ENCODE measurements at regions not wholly inside any gene's neighbourhood (a gene's known extent, or its start where the extent isn't known, plus 50 kb on each side); places are given as distances from the start of the nearest gene placed in this dataset.

GRCh38 chr18:40473221-40474029 is 1481.6 kb upstream of the PIK3C3 start:
- no peak for DNase-seq

- DNase-seq = no peak
These were observed 1484.3 kb upstream of the PIK3C3 start for GRCh38 chr18:40470723-40471122.

GRCh38 chr18:40469851-40470250 is 1485.2 kb upstream of the PIK3C3 start:
- no peak for DNase-seq

GRCh38 chr18:40469316-40469715 is 1485.7 kb upstream of the PIK3C3 start:
- DNase-seq = no peak

DNA sequence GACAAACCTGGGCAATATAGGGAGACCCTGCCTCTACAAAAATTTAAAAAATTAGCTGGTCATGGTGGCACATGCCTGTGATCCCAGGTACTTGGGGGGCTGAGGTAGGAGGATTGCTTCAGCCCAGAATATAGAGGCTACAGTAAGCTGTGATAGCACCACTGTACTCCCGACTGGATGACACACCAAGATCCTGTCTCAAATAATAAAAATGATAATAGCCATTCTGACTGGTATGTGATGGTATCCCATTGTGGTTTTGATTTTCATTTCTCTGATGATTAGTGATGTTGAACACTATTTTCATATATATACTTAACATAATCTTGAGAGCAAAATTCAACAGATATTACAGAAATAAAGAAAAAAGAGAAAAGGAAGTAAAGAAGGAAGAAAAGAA is 1491.0 kb upstream of the PIK3C3 start:
- DNase-seq = no peak

GRCh38 chr18:40453903-40454302 is 1501.1 kb upstream of the PIK3C3 start:
- DNase-seq = no peak

DNA sequence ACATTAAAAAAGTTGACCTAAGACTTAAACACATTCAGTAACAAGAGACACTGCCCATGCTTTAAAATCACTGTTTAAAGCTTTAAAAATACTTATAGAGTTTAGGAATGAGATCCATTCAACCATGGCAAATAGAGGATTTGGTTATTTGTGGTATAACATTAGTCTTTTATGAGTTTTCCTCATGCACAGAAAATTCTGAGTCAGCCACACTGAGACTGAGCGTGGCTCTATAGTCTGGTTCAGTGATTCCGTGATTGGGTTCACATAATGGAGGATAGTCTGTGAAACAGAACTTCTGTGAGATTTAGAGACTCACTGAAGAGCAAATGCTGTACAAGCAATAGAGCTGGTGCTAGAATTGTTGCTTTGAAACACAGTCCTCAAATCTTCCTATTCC is 1502.4 kb upstream of the PIK3C3 start:
- no peak for DNase-seq

GRCh38 chr18:40450751-40451150 is 1504.3 kb upstream of the PIK3C3 start:
- DNase-seq = no peak

DNA sequence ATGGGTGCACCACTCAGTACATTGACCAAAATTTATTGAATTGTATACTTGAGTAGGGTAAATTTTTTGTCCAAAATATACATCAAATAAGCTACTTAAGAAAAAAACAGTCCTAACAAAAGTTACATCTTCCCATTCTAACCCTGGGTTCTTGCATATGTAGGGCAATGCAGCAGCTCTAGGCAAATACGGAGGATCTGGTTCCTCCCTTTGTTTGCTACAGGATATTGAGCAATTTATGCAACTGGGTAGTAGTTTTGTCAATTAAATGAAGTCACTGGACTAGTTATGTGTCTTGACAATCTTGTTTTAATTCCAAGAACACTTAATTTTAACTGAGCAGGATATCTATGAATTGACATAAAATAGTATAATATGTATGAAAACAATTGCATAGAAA is 1507.2 kb upstream of the PIK3C3 start:
- no peak for DNase-seq

GRCh38 chr18:40440088-40440487 is 1514.9 kb upstream of the PIK3C3 start:
- DNase-seq = no peak

DNA sequence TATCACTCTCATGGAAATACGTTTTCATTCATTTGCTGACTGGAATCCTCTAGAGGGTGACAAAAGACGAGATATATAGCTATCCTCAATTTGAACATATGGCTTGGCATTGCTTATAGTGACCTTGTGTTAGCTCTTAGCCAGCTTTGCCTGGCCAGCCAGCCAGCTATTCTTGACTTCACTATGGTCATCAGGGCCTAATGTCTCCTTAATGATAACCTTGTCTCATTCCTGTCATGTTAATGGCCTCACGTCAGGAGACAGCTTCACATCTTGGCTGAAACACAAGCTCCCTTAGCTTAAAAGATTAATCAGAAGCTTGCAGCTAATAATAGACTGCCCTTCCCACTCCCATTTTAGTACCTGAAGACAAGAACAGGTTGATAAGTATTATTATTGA is 1517.5 kb upstream of the PIK3C3 start:
- DNase-seq = no peak

GRCh38 chr18:40431071-40431985 is 1523.7 kb upstream of the PIK3C3 start:
- peak; percentile 53 for DNase-seq

DNA sequence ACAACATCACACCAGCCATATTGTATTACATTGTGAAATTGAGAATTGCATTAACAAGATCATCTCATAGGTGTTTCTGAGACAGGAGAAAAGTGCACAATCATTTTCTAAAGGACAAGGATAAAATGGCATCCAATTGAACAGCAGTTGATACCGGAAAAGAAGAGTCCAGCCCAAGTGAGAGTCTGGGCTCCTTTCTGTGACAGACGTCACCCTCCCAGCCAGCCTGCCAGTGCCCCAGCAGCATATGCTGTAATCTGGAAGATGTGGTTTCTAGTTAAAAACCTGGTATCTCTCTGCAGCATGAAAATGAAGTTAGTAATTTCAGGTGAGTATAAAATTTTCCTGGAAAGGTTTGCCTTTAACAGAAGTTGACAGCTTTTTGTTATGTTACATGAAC is 1531.7 kb upstream of the PIK3C3 start:
- DNase-seq = no peak

- no peak for DNase-seq
These were observed 1534.4 kb upstream of the PIK3C3 start for GRCh38 chr18:40420675-40421074.

- DNase-seq = no peak
These were observed 1537.5 kb upstream of the PIK3C3 start for GRCh38 chr18:40417501-40417900.

DNA sequence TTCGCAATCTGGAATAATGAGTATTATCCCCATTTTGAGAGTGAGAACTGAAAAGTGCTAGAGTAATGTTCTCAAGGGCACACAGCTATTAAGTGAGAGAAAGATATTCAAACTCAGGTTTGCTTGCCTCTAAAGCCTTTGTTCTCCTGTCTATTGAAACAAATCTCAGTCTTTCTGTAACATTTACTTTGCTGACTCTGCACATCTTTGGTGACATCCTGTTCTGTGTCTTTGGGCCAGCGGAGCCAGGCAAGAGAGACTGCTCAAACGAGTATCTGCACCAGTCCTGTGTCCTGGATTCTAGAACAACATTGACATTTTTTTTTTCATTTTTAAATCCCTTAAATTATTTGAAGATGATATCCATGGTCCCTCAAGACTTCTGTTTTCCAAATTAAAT is 1539.2 kb upstream of the PIK3C3 start:
- no peak for DNase-seq

DNA sequence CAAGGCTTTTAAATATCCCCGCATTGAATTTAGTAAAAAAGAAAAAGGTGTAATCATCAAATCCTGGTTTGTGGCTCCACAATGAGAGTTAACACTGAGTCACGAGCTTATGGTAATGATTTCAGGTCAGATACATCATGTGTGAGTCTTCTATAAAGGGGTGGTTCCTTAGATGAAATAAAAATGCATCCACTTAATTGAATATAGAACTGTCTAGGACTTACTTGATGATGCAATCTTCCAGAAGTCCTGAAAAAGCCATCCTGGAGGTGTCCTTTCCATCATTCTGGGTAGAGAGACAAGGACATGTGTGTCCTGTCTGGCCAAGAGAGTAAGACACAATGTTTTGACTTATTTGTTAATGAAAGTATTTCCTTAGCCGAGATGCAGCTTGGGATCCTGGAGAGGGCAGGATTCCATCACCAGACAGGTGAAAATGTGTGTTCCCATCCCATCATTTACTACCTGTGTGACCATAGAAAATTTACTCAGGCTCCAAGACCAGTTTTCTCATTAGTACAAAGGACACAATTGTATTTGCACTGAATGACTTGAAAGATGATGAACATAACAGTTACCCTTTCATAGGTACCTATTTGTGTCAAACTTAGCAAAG is 1539.8 kb upstream of the PIK3C3 start:
- DNase-seq = no peak

GRCh38 chr18:40414155-40414754 is 1540.8 kb upstream of the PIK3C3 start:
- peak; percentile 58 for DNase-seq

DNA sequence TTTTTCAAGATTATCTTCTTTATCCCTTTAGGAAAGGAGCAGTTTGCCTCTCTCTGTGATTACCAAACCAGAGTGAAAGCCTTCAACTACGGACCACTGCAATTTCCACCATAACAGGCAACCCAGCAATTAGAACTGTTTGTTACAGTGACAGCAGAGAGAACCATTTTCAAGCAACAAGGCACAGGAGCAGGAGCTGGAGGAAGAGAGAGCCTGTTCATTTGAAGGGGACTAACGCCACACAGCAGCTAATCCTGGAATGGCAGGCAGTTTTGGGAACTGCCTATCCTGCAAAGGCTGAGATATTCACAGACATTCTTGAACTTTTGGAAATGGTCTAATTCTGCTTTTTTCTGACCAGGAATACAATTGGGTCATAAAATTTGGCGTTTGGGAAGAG is 1541.9 kb upstream of the PIK3C3 start:
- DNase-seq = peak; percentile 25

DNA sequence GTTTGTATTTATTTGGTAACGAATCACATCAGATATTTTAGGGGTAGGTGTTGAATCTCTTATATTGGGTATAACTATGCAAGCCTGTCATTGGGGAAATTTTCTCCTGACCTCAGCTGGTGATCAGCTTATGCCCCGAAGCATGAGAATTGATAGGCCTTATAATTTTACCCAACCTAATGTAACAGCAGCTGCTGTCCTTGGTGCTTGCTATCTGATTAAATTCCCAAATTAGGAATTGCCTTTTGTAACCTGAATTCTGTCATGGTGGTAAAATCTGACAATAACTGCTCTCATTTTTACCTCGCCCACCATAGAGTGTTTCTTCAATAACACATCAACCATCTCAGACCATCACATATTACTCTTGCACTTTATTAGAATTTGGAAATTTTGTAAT is 1542.6 kb upstream of the PIK3C3 start:
- no peak for DNase-seq

GRCh38 chr18:40407909-40408308 is 1547.1 kb upstream of the PIK3C3 start:
- no peak for DNase-seq

GRCh38 chr18:40404284-40404683 is 1550.8 kb upstream of the PIK3C3 start:
- DNase-seq = no peak

- DNase-seq = no peak
These were observed 1553.0 kb upstream of the PIK3C3 start for GRCh38 chr18:40402052-40402451.

All from NCI-H1105 treated with DMSO at 0.1 percent for 48 hours (cell line).